Panc1 (cell line): ENCODE measurements at regions not wholly inside any gene's neighbourhood (a gene's known extent, or its start where the extent isn't known, plus 50 kb on each side); places are given as distances from the start of the nearest gene placed in this dataset.

Source experiments
- CTCF ChIP-seq: fragments of 450-650 bp; IDR thresholded peaks from 2 replicates; pipeline ENCODE4 v1.5.1; 2017; ENCODE audit warnings: mild to moderate bottlenecking
- POLR2AphosphoS5 ChIP-seq: IDR thresholded peaks from 2 replicates; pipeline ENCODE4 v1.6.1; 2012; ENCODE audit warnings: mild to moderate bottlenecking, low read depth, low read length, moderate library complexity
- SIN3A ChIP-seq: IDR thresholded peaks from 2 replicates; pipeline ENCODE4 v1.6.1; 2012; ENCODE audit warnings: low read depth, mild to moderate bottlenecking, low read length, moderate library complexity, borderline replicate concordance; ENCODE audit not compliant: insufficient read depth

- TF ChIP-seq CTCF (no peak), POLR2AphosphoS5 (no peak), SIN3A (no peak)
These were observed 86.9 kb downstream of the IER5 start for GRCh38 chr1:181175356-181175910.
